ENCODE measurements at regions not wholly inside any gene's neighbourhood (a gene's known extent, or its start where the extent isn't known, plus 50 kb on each side); places are given as distances from the start of the nearest gene placed in this dataset.

GRCh38 chr13:21799671-21800070 lies 128.8 kb downstream of the FGF9 start:
- H3K4me1 Mint-ChIP-seq: no peaks in the 10 kb centered on the region
- no peak for DNase-seq
- H3K9me3 Mint-ChIP-seq: no peaks in the 10 kb centered on the region
- H3K27me3 Mint-ChIP-seq: no peaks in the 10 kb centered on the region
- no peak overlapping the region for H3K27ac Mint-ChIP-seq
- no peaks in the 10 kb centered on the region for H3K36me3 Mint-ChIP-seq
- H3K4me3 Mint-ChIP-seq: no peak overlapping the region

- H3K4me1 Mint-ChIP-seq: no peaks in the 10 kb centered on the region
Observed at GRCh38 chr13:21800837-21801616, 130.2 kb downstream of the FGF9 start.

GRCh38 chr13:21805733-21806132 lies 134.9 kb downstream of the FGF9 start:
- no peaks in the 10 kb centered on the region for H3K36me3 Mint-ChIP-seq
- no peaks in the 10 kb centered on the region for H3K9me3 Mint-ChIP-seq
- no peaks in the 10 kb centered on the region for H3K4me1 Mint-ChIP-seq
- no peak for DNase-seq
- no peak overlapping the region for H3K27ac Mint-ChIP-seq
- peaks cover 12% of the 10 kb centered on the region for H3K27me3 Mint-ChIP-seq
- H3K4me3 Mint-ChIP-seq: no peak overlapping the region

More at GRCh38 chr13:21800837-21801616, 130.2 kb downstream of the FGF9 start:
- no peak for DNase-seq
- Mint-ChIP-seq H3K27ac (no peak overlapping the region), H3K4me3 (no peak overlapping the region), H3K27me3 (no peaks in the 10 kb centered on the region), H3K9me3 (no peaks in the 10 kb centered on the region), H3K36me3 (no peaks in the 10 kb centered on the region)

GRCh38 chr13:21812192-21812626 lies 141.3 kb downstream of the FGF9 start:
- Mint-ChIP-seq H3K36me3 (no peaks in the 10 kb centered on the region), H3K4me1 (no peaks in the 10 kb centered on the region), H3K9me3 (no peaks in the 10 kb centered on the region), H3K4me3 (no peak overlapping the region), H3K27ac (no peak overlapping the region), H3K27me3 (peaks cover 7% of the 10 kb centered on the region)
- no peak for DNase-seq

GRCh38 chr13:21813110-21813509 lies 142.2 kb downstream of the FGF9 start:
- Mint-ChIP-seq H3K9me3 (no peaks in the 10 kb centered on the region), H3K27ac (no peak overlapping the region), H3K27me3 (peaks cover 3% of the 10 kb centered on the region), H3K4me1 (no peaks in the 10 kb centered on the region), H3K4me3 (no peak overlapping the region), H3K36me3 (no peaks in the 10 kb centered on the region)
- no peak for DNase-seq

GRCh38 chr13:21813844-21814243 lies 143.0 kb downstream of the FGF9 start:
- Mint-ChIP-seq H3K27ac (no peak overlapping the region), H3K36me3 (no peaks in the 10 kb centered on the region), H3K9me3 (no peaks in the 10 kb centered on the region), H3K4me3 (no peak overlapping the region), H3K4me1 (no peaks in the 10 kb centered on the region), H3K27me3 (peaks cover 3% of the 10 kb centered on the region)
- no peak for DNase-seq

- no peaks in the 10 kb centered on the region for H3K9me3 Mint-ChIP-seq
- H3K27ac Mint-ChIP-seq: no peak overlapping the region
- peaks cover 3% of the 10 kb centered on the region for H3K27me3 Mint-ChIP-seq
- H3K4me3 Mint-ChIP-seq: no peak overlapping the region
- no peaks in the 10 kb centered on the region for H3K4me1 Mint-ChIP-seq
- no peak for DNase-seq
- no peaks in the 10 kb centered on the region for H3K36me3 Mint-ChIP-seq
Observed at GRCh38 chr13:21814604-21815003, 143.7 kb downstream of the FGF9 start.

GRCh38 chr13:21817878-21818277 lies 147.0 kb downstream of the FGF9 start:
- no peaks in the 10 kb centered on the region for H3K36me3 Mint-ChIP-seq

GRCh38 chr13:21822029-21822428 lies 151.2 kb downstream of the FGF9 start:
- Mint-ChIP-seq H3K4me3 (no peak overlapping the region), H3K36me3 (no peaks in the 10 kb centered on the region), H3K4me1 (peaks cover 3% of the 10 kb centered on the region), H3K27me3 (no peaks in the 10 kb centered on the region), H3K27ac (no peak overlapping the region), H3K9me3 (no peaks in the 10 kb centered on the region)
- DNase-seq: no peak

More at GRCh38 chr13:21817878-21818277, 147.0 kb downstream of the FGF9 start:
- Mint-ChIP-seq H3K4me3 (no peak overlapping the region), H3K9me3 (no peaks in the 10 kb centered on the region), H3K27me3 (no peaks in the 10 kb centered on the region), H3K4me1 (no peaks in the 10 kb centered on the region), H3K27ac (no peak overlapping the region)
- DNase-seq: no peak

GRCh38 chr13:21823416-21823815 lies 152.5 kb downstream of the FGF9 start:
- H3K4me3 Mint-ChIP-seq: no peak overlapping the region
- H3K9me3 Mint-ChIP-seq: no peaks in the 10 kb centered on the region
- no peak overlapping the region for H3K27ac Mint-ChIP-seq
- H3K36me3 Mint-ChIP-seq: no peaks in the 10 kb centered on the region
- DNase-seq: no peak
- no peaks in the 10 kb centered on the region for H3K27me3 Mint-ChIP-seq
- peaks cover 3% of the 10 kb centered on the region for H3K4me1 Mint-ChIP-seq

- Mint-ChIP-seq H3K9me3 (no peaks in the 10 kb centered on the region), H3K27ac (no peak overlapping the region), H3K36me3 (no peaks in the 10 kb centered on the region), H3K27me3 (no peaks in the 10 kb centered on the region), H3K4me3 (no peak overlapping the region), H3K4me1 (peaks cover 3% of the 10 kb centered on the region)
- no peak for DNase-seq
Observed at GRCh38 chr13:21823949-21824348, 153.1 kb downstream of the FGF9 start.

GRCh38 chr13:21825186-21825585 lies 154.3 kb downstream of the FGF9 start:
- H3K36me3 Mint-ChIP-seq: no peaks in the 10 kb centered on the region
- peaks cover 3% of the 10 kb centered on the region for H3K4me1 Mint-ChIP-seq
- no peak overlapping the region for H3K4me3 Mint-ChIP-seq
- no peaks in the 10 kb centered on the region for H3K9me3 Mint-ChIP-seq
- H3K27ac Mint-ChIP-seq: no peak overlapping the region
- no peak for DNase-seq
- no peaks in the 10 kb centered on the region for H3K27me3 Mint-ChIP-seq

GRCh38 chr13:21825801-21826200 lies 154.9 kb downstream of the FGF9 start:
- Mint-ChIP-seq H3K27me3 (no peaks in the 10 kb centered on the region), H3K4me1 (peaks cover 3% of the 10 kb centered on the region), H3K36me3 (no peaks in the 10 kb centered on the region), H3K9me3 (no peaks in the 10 kb centered on the region), H3K27ac (no peak overlapping the region), H3K4me3 (no peak overlapping the region)
- no peak for DNase-seq

- Mint-ChIP-seq H3K9me3 (no peaks in the 10 kb centered on the region), H3K27me3 (no peaks in the 10 kb centered on the region), H3K36me3 (no peaks in the 10 kb centered on the region), H3K4me1 (peaks cover 3% of the 10 kb centered on the region), H3K27ac (no peak overlapping the region), H3K4me3 (no peak overlapping the region)
- DNase-seq: no peak
Observed at GRCh38 chr13:21826214-21827015, 155.5 kb downstream of the FGF9 start.

GRCh38 chr13:21831654-21832324 lies 160.9 kb downstream of the FGF9 start:
- Mint-ChIP-seq H3K36me3 (no peaks in the 10 kb centered on the region), H3K27ac (no peak overlapping the region), H3K4me1 (no peaks in the 10 kb centered on the region), H3K27me3 (peaks cover 3% of the 10 kb centered on the region), H3K9me3 (no peaks in the 10 kb centered on the region), H3K4me3 (no peak overlapping the region)
- DNase-seq: no peak

Data from activated naive CD8-positive, alpha-beta T cell treated with anti-CD3 and anti-CD28 coated beads for 36 hours (primary cell).